Stomach (tissue), 4 donors: ENCODE measurements at regions not wholly inside any gene's neighbourhood (a gene's known extent, or its start where the extent isn't known, plus 50 kb on each side); places are given as distances from the start of the nearest gene placed in this dataset.

ENCODE experiments used
- EP300 ChIP-seq: sonication (generic); formaldehyde crosslinking; IDR thresholded peaks from one replicate; pipeline ENCODE4 v1.6.1; 2017; ENCODE audit warnings: antibody characterized with exemption
- POLR2A ChIP-seq, 4 donors: fragments of 450-650 bp; IDR thresholded peaks; one replicate each; pipeline ENCODE4 v1.6.1; 2016; ENCODE audit warnings: antibody characterized with exemption in 4 of 4, control low read depth in 2 of 4, mild to moderate bottlenecking in 1 of 4, moderate library complexity in 1 of 4

DNA sequence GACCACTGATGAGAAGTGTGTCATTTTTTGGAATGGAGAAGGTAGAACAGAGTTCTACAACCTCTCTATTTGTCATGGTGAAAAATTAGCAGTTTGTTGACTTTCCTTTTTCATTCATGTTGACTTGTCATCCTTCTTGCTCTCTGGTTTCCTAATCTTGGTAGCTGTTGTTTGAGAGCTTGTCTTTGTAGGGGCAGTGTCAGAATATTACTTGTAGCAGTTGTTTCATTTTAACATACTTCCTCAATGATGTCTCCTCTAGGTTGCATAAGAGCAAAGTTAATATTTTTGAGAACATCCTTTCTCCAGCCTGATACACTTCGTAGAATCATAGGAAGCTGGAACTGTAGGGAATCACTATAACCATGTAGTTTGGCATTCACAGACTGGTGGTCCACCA, 368.2 kb upstream of the FANCL start:
- TF ChIP-seq POLR2A (IDR thresholded peaks at IDR 0.05) (no peak), EP300 (no peak)
